HepG2 (cell line): ENCODE measurements at regions not wholly inside any gene's neighbourhood (a gene's known extent, or its start where the extent isn't known, plus 50 kb on each side); places are given as distances from the start of the nearest gene placed in this dataset.

Experiments used
- BRF2 ChIP-seq: sonication (generic); formaldehyde crosslinking; IDR thresholded peaks from 2 replicates; pipeline ENCODE4 v1.8.1; 2022; ENCODE audit warnings: mild to moderate bottlenecking, missing genetic modification reagents
- MAFK ChIP-seq, 2 experiments: IDR thresholded peaks in 1 of 2; conservative IDR thresholded peaks in 1 of 2; 2 replicates each; pipeline ENCODE4 v1.6.1; 2011; ENCODE audit warnings: improper control_type of control experiment in 2 of 2, low read length in 2 of 2
- RAD51 ChIP-seq: fragments of 450-650 bp; IDR thresholded peaks from 2 replicates; pipeline ENCODE4 v1.6.1; 2016; ENCODE audit warnings: borderline replicate concordance
- SMAD3 ChIP-seq: sonication (generic); formaldehyde crosslinking; IDR thresholded peaks from 2 replicates; pipeline ENCODE4 v1.4.0; 2020; ENCODE audit warnings: missing genetic modification reagents

GRCh38 chr2:59804732-59805131 is 748.7 kb downstream of the BCL11A start:
- no peak for TF ChIP-seq SMAD3
- no peak for TF ChIP-seq MAFK (conservative IDR thresholded peaks at IDR 0.05 in 1 of 2, IDR thresholded peaks at IDR 0.05 in 1 of 2; ENCODE audit: low read length in 2 of 2)
- TF ChIP-seq BRF2 (CRISPR knock-in tag): no peak
- TF ChIP-seq RAD51: no peak
